HG03175 (cell line): ENCODE measurements at regions not wholly inside any gene's neighbourhood (a gene's known extent, or its start where the extent isn't known, plus 50 kb on each side); places are given as distances from the start of the nearest gene placed in this dataset.
"Not testable (repeated sequence)": the region's sequence is repeated elsewhere in the genome, so short reads cannot be mapped to it uniquely, and the experiment has no call there.

Source experiments
- ATAC-seq: cut with Tn5 transposase; IDR thresholded peaks from one replicate; pipeline ENCODE4 v1.9.1; 2021; ENCODE audit warnings: mild to moderate bottlenecking, moderate library complexity; ENCODE audit not compliant: unreplicated experiment

DNA sequence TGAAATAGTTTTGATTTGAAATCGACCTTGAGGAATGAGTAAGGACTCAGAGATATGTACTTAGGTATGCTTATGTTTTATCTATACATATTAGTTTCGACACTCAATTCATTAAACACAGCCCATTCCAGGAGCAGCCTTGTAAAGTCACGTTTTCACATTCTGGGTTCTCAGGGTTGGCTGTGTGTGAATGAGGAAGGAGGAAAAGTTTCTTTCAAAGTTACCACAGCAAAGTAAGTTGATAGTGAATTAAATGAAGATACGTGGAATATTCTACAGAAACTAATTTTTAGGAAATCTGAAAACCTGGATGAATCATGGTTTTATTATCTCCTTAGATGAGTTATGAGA, 133.5 kb downstream of the C3orf38 start:
- no peak for ATAC-seq

- ATAC-seq: no peak
Observed at GRCh38 chr3:88291486-88291885, 141.7 kb downstream of the C3orf38 start.

DNA sequence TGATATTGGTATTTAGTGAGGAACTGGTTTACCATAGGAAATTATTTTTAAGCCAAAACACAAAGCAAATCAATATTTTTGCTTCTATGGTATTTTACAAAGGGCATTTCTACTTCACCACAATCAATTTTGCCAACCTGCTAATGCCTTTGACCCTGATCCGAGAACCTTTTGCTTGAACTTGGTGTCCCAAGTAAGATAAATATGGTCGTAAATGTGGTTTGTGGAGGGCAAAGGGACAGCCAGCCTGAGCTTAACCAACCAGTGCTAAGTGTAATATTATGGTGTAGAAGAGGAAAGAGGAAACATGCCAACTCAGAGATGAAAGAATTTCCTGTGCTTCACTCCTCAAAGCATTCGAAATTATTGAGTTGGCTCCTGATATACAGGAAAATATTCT, 148.4 kb downstream of the C3orf38 start:
- no peak for ATAC-seq

DNA sequence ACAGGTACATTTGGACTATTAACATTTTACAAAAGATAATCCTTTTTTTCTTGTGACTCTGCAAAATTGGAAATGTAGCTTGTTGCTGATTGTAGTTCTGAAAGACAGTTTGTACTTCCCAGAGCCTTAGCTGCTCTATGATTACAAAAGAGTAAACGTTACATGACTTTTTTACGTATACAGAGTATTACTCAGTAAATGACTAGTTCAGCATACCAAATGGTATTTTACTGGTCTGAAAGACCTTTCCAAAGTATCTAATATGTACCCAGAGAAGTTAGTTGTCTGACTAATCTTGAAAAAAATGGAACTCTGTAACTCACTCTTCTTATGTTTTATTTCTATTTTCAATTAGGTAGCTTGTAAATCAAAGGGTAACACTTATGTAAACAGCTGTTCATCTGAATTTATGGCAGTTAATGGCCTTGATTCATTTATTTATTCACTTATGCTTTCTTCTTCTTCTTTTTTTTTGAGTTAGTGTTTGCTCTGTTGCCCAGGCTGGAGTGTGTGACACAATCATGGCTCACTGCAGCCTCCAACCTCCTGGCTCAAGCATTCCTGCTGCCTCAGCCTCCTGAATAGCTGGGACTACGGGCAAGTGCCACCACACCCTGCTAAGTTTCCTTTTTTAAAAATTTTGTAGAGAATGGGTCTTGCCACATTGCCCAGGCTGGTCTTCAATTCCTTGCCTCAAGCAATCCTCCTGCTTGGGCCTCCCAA, 151.7 kb downstream of the C3orf38 start:
- ATAC-seq: no peak

DNA sequence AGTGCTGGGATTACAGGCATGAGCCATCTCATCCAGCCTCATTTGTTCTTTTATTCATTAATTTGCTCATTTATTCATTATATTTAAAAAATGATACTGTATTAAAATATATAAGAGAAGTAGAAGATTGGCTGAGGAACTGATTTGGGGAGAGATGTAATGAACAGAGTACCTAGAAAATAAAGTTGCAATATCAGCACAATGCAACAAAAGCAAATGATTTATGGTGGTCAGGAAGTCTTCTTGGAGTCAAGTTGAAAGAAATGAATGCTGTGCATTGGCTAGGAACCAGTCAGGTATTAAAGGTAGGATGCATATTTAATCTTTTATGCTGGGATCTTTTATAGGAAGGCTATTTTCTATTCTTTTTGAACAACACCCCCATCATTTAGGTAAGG, 152.2 kb downstream of the C3orf38 start:
- no peak for ATAC-seq

DNA sequence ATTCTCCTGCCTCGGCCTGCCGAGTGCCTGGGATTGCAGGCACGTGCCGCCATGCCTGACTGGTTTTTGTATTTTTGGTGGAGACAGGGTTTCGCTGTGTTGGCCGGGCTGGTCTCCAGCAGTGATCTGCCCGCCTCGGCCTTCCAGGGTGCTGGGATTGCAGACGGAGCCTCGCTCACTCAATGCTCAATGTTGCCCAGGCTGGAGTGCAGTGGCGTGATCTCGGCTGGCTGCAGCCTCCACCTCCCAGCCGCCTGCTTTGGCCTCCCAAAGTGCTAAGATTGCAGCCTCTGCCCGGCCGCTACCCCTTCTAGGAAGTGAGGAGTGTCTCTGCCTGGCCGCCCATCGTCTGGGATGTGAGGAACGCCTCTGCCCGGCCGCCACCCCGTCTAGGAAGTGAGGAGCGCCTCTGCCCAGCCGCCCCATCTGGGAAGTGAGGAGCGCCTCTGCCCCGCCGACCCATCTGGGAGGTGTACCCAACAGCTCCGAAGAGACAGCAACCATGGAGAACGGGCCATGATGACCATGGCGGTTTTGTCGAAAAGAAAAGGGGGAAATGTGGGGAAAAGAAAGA, 153.7 kb downstream of the C3orf38 start:
- not testable (repeated sequence) for ATAC-seq

DNA sequence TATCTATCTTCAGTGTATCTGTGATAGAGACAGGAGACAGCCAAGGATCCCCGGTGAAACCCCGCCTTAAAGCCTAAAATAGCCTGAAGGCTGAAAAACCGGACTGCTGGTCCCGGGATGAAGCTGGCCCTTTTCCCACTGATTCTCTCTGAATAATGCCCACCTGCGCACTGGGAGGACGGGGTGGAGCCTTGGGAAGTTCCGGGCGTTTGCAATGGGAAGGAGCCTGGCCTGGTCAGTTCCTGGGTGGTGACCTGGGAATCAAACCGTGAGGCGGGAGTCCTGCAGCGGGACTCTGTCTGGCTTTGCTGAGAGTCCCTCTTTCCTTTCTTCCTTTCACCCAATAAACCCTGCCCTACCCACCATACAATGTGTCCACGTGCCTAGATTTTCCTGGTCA, 157.9 kb downstream of the C3orf38 start:
- no peak for ATAC-seq

DNA sequence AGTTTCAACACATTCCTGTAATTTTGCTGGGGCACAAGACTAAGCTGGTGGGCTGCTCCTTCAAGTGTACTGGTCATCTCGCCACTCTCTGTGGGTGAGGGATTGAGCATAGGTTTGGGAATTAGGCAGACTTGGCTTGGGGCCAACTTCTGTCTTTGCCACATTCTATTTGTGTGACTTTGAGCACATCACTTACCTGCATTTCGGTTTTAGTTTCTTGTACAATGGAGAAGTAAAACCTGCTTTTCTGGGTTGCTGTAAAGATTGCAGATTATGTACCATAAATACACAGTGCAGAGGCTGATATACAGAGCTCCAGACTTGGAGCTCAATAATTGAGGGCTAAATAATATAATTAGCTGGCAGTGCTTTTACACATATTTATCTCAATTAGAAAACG, 162.1 kb downstream of the C3orf38 start:
- no peak for ATAC-seq

DNA sequence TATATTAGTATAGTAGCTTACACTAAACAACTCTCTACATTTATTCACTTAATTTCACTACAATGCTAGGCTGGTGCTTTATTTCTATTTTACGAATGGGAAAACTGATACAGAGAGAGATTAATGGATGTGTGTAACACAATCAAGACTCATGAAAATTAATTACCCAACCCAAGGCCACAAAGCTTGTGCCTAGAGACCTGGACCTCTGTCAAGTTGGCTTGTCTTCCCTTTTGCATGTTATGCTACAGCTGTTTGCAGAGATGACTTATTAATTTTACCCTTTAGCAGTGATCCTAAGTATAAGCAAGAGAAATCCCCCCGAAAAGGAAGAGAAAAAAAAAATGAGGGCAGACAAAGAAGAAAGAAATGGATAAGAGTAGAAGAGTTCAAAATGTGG, 162.5 kb downstream of the C3orf38 start:
- ATAC-seq: no peak

- no peak for ATAC-seq
Observed at GRCh38 chr3:88318067-88318466, 168.3 kb downstream of the C3orf38 start.

- ATAC-seq: no peak
Observed at GRCh38 chr3:88321363-88322050, 171.7 kb downstream of the C3orf38 start.

- ATAC-seq: no peak
Observed at GRCh38 chr3:88324788-88325187, 175.0 kb downstream of the C3orf38 start.

GRCh38 chr3:88334187-88334868, 184.6 kb downstream of the C3orf38 start:
- ATAC-seq: no peak

GRCh38 chr3:88336894-88337293, 187.1 kb downstream of the C3orf38 start:
- ATAC-seq: no peak

DNA sequence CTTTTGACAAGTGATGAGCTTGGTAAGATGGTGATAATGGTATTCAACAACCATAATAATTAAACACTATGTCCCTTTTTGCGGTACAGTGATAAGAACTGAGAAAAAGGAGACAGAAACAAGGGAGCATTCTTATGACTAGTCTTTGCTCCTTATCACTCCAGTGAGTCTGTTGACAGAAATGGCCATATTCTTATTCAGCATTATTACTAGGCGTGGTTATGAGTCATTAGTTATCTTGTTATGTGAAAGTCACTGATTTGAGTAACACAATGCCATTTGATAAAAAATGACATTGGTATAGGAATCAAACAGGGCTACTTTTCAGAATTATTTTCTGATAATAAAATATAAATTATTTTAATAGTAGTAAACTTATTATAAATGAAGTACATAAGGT, 193.5 kb downstream of the C3orf38 start:
- ATAC-seq: no peak

GRCh38 chr3:88346643-88347042, 196.9 kb downstream of the C3orf38 start:
- ATAC-seq: no peak

DNA sequence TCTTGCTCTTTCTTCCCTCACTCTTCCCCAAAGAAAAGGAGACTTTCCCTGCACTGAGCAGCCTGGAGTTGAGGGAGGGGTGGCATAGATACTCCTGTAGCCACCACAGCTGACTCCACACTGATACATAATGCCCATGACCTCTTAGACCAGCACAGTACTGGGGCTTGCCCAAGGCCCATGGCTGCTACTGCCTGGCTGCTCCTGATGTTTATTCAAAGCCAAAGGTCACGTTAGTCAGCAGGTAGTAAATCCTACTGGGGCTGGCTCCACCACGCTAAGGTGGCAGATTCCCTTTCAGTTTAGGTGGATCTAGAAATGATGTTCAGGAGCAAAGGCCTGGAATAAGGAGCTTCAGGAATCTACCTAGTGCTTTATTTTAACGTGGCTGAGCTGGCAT, 212.7 kb downstream of the C3orf38 start:
- ATAC-seq: no peak

GRCh38 chr3:88364926-88365325, 215.2 kb downstream of the C3orf38 start:
- no peak for ATAC-seq

GRCh38 chr3:88369337-88369736, 219.6 kb downstream of the C3orf38 start:
- no peak for ATAC-seq

DNA sequence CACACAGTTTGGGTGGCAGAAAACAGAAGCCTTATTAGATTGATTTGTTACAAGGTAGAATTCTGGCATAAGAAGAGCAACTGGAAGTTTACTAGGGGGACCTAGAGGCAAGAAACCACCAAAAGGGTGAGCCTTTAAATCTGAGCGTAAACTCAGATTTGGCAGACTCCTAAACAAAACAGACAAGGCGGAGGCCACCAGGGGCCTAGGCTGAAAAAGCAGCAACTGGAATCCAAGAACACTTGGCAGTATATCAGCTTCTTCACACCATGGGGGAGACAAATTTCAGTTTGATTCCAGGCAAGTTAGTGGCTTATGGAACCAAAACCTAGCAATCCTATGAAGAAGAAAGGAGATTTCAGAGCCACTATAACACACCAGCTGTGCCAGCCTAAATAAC, 220.0 kb downstream of the C3orf38 start:
- ATAC-seq: no peak

DNA sequence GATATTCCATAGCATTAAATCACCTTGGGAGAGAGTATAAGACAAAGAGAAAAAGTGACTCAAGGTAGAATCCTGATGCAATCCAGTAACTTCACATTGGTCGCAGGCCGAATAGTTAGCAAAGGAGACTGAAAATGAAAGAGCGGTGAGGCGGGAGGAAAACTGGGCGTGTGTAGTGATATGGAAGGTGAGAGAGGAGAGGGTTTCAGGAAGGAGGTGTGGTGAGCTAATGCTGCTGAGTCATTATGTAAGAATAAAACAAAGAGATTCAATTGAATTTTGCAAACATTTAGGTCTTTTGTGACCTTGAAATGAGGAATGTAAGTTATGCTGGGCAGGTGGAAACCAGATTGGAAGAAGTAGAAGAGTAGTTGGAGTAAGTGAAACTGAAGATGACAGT, 235.3 kb downstream of the C3orf38 start:
- ATAC-seq: no peak

- ATAC-seq: no peak
Observed at GRCh38 chr3:88398581-88398980, 248.8 kb downstream of the C3orf38 start.
